Small intestine (tissue), 7 donors: ENCODE measurements at regions not wholly inside any gene's neighbourhood (a gene's known extent, or its start where the extent isn't known, plus 50 kb on each side); places are given as distances from the start of the nearest gene placed in this dataset.

Experiments
- DNase-seq, 2 donors: peaks; one replicate each; pipeline versions ENCODE4 v3.0.0 to v3.0.0-alpha.2; 2013
- FAIRE-seq: peaks from 2 replicates; lab custom pipeline; 2012; peaks lifted over from hg19 to GRCh38; lab: Jason Lieb, UNC
- H3K27ac ChIP-seq, 3 donors: one replicate each; pipeline ENCODE4 v1.5.1; 2013; ENCODE audit warnings: low read length in 2 of 3, mild to moderate bottlenecking in 2 of 3, control low read depth in 1 of 3, inconsistent platforms in 1 of 3, low read depth in 1 of 3, moderate library complexity in 1 of 3
- H3K27me3 ChIP-seq, 3 donors: one replicate each; pipeline ENCODE4 v1.6.1; 2013; ENCODE audit warnings: low read length in 3 of 3, inconsistent platforms in 1 of 3; ENCODE audit not compliant: control insufficient read depth in 3 of 3, insufficient read depth in 3 of 3
- H3K36me3 ChIP-seq, 3 donors: one replicate each; pipeline ENCODE4 v1.6.1; 2013; ENCODE audit warnings: low read length in 3 of 3, inconsistent platforms in 1 of 3, low read depth in 1 of 3, mild to moderate bottlenecking in 1 of 3, moderate library complexity in 1 of 3; ENCODE audit not compliant: control insufficient read depth in 3 of 3, insufficient read depth in 2 of 3
- H3K4me1 ChIP-seq, 3 donors: one replicate each; pipeline ENCODE4 v1.6.1; 2013; ENCODE audit warnings: low read length in 2 of 3, inconsistent platforms in 1 of 3, low read depth in 1 of 3, mild to moderate bottlenecking in 1 of 3, moderate library complexity in 1 of 3; ENCODE audit not compliant: control insufficient read depth in 3 of 3, insufficient read depth in 2 of 3
- H3K4me3 ChIP-seq, 3 donors: one replicate each; pipeline ENCODE4 v1.5.1; 2013; ENCODE audit warnings: low read length in 3 of 3, control low read depth in 1 of 3, inconsistent platforms in 1 of 3, low read depth in 1 of 3, mild to moderate bottlenecking in 1 of 3, moderate library complexity in 1 of 3
- H3K9me3 ChIP-seq, 2 donors: one replicate each; pipeline ENCODE4 v1.6.1; 2013; ENCODE audit warnings: low read depth in 1 of 2, low read length in 1 of 2; ENCODE audit not compliant: control insufficient read depth in 2 of 2, insufficient read depth in 1 of 2
- WGBS, 3 donors: extraction: QIAGEN DNeasy Blood & Tissue Kit; methylation state at CpG; one replicate each; pipeline ENCODE4 v1.1.7; 2013; 5-methylcytosine and 5-hydroxymethylcytosine counted together
- donor health status: healthy with polysubstance abuse.
- donor health status: control.
- donor health status: control.
- donor health status: Bipolar disorder and iron deficiency.
- donor health status: healthy.

DNA sequence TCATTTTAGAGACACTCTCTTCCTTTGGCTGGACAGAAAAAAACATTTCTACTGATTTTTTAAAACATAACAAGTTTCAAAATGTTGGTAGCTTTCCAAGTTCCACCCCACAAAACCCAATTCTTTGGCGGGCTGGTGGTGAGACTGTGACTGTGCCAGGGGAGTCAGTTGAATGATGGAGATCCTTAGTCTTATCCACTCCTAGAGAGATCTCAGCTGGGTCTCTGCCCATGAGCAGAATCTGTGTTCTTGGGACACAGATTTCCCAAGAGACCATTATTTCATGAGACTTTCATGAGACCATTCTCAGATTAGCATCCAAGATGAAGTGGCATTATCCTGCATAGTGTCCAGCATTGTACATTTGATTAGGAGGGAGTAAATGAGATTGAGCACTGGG is 135.1 kb upstream of the NPHP3 start:
- Histone ChIP-seq H3K4me3 (no peak overlapping the region), H3K36me3 (no peaks in the 10 kb centered on the region), H3K27ac (no peak overlapping the region), H3K9me3 (no peaks in the 10 kb centered on the region), H3K4me1 (no peaks in the 10 kb centered on the region), H3K27me3 (peaks cover 0 to 1% (median 0%) of the 10 kb centered on the region in 3 donors)
- WGBS, 3 donors, result 78 to 93% (median 83%) methylated on average over 1 of the region's 1 CpG
- FAIRE-seq (no peak), DNase-seq (no peak)

DNA sequence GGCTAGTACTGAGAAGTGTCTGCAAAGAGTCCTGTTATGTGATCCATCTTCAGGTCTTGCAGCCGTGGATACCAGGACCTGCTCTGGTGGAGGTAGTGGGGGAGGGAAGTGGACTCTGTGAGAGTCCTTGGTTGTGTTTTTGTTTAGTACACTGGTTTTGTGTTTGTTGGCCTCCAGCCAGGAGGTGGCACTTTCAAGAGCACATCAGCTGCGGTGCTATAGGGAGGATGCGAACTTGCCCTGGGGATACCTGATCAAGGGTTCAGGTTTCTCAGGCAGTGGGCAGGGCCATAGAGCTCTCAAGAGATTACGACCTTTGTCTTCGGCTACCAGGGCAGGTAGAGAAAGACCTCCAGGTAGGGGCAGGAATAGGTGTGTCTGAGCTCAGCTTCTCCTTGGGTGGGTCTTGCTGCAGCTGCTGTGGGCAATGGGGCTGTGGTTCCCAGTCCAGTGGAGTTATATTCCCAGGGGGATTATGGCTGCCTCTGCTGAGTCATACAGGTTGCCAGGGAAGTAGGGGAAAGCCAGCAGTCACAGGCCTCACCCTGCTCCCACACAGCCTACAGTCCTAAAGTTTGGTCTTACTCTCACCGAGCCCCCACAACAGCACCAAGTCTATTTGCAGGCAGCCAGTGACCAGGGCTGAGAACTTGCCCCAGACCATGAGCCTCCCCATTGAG is 132.8 kb upstream of the NPHP3 start:
- Histone ChIP-seq H3K36me3 (no peaks in the 10 kb centered on the region), H3K27me3 (peaks cover 0 to 1% (median 0%) of the 10 kb centered on the region in 3 donors), H3K27ac (no peak overlapping the region), H3K9me3 (no peaks in the 10 kb centered on the region), H3K4me3 (no peak overlapping the region), H3K4me1 (no peaks in the 10 kb centered on the region)
- FAIRE-seq (no peak), DNase-seq (no peak)
- WGBS, 3 donors, result 77 to 88% (median 88%) methylated on average over 6 of the region's 6 CpGs

DNA sequence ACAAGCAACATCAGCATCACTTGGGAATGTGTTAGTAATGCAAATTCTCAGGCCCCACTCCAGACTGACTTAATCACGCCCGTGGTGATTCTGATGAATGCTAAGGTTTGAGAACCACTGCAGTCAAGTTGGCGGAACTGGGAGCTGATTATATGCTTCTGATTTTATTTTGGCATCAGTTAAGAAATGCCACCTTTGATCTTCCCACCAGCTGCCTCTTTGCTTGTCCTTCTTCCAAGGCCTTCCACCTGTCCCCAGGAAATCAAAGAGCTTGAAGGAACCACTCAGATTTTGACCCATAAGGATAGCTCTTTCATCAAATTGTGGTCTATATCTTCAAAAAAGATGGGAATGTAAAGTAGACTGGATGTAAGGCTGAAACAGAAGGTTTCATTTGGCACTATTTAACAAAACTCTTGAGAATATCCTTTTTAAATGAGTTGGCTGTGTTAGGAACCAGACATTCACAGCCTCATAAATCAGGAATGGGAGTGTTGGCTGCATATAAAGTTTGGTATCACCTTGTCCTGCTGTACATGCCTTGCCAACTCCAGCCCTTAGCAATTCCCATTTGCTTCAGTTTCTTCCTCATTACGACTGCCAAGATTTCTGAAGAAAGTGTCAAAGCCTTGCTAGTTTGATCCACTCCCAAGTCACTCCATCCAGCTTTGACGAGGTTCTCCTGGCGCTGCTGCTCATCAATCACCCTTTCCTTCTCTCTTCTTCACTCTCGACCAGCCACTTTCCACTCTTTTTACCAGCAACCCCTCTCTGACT is 125.8 kb upstream of the NPHP3 start:
- no peaks in the 10 kb centered on the region for H3K4me1 ChIP-seq
- DNase-seq, result no peak
- no peaks in the 10 kb centered on the region for H3K36me3 ChIP-seq
- no peaks in the 10 kb centered on the region for H3K9me3 ChIP-seq
- no peak overlapping the region for H3K4me3 ChIP-seq
- no peak overlapping the region for H3K27ac ChIP-seq
- no peak for FAIRE-seq
- H3K27me3 ChIP-seq, result no peaks in the 10 kb centered on the region
- WGBS, 3 donors, result 73 to 80% (median 75%) methylated on average over 7 of the region's 7 CpGs

DNA sequence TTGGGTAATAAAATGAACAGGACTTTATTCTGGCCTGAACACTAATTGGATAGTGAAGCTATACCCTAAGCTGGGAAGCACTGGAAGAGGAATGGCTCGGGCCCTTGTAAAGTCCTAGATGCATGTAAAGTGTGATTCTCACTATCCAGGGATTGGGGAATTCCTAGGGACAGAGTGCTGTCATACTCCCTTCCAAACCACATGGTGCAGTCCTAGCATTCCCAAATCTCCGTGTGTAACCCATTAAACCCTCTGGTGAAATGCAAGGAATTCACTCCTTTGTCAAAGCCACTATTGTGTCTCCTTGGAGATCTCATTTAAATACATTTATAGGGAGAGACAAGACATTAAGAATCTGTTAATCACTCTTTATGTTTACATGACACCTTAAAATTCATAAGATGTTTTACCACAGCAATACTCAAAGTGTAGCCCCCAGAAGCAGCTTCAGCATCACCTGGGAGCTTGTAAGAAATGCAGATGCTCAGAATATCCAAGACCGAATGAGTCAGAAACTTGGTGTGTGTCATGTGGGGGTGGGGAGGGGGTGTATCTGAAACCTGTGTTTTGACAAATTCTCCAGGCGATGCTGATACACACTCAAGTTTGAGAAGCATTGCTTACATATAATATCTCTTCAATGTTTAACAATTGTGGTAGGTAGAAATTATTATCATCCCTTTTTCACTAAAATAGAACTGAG is 121.8 kb upstream of the NPHP3 start:
- no peak for FAIRE-seq
- no peak for DNase-seq
- H3K4me1 ChIP-seq, result no peaks in the 10 kb centered on the region
- WGBS, 3 donors, result 59 to 60% (median 60%) methylated on average over 4 of the region's 4 CpGs
- peaks cover 0 to 1% (median 0%) of the 10 kb centered on the region in 3 donors for H3K27me3 ChIP-seq
- H3K27ac ChIP-seq, result no peak overlapping the region
- H3K4me3 ChIP-seq, result no peak overlapping the region
- H3K9me3 ChIP-seq, result no peaks in the 10 kb centered on the region
- H3K36me3 ChIP-seq, result no peaks in the 10 kb centered on the region

DNA sequence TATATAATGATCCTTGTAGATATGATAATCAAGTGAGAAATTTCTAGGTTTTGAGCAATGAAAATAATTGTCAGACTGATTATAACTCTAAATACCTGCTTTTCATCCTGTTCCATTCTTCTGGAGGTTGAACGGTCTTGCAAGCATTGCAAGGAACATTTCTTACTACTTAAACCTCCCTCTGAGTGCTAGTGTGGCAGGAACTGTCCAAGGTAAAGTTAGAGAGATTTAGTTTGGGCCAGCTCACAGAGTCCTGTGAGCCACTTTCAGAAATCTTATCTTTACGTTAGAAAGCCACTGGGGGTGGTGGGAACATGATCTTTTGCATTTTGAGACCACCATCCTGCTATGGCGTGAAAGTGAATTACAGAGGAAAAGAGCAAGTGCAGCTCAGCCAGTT is 121.1 kb upstream of the NPHP3 start:
- DNase-seq, result no peak
- Histone ChIP-seq H3K27me3 (peaks cover 0 to 1% (median 0%) of the 10 kb centered on the region in 3 donors), H3K9me3 (no peaks in the 10 kb centered on the region), H3K27ac (no peak overlapping the region), H3K4me3 (no peak overlapping the region), H3K4me1 (no peaks in the 10 kb centered on the region), H3K36me3 (no peaks in the 10 kb centered on the region)
- 63 to 69% (median 66%) methylated on average over 3 of the region's 3 CpGs for WGBS, 3 donors
- FAIRE-seq, result no peak

- FAIRE-seq (no peak), DNase-seq (no peak)
- Histone ChIP-seq H3K4me3 (no peak overlapping the region), H3K9me3 (no peaks in the 10 kb centered on the region), H3K27ac (no peak overlapping the region), H3K4me1 (no peaks in the 10 kb centered on the region), H3K36me3 (no peaks in the 10 kb centered on the region), H3K27me3 (peaks cover 0 to 1% (median 0%) of the 10 kb centered on the region in 3 donors)
- WGBS, 3 donors, result 73 to 86% (median 78%) methylated on average over 2 of the region's 2 CpGs
Measured at GRCh38 chr3:132841621-132842020, 119.4 kb upstream of the NPHP3 start.

GRCh38 chr3:132840201-132840700 is 118.0 kb upstream of the NPHP3 start:
- Histone ChIP-seq H3K4me1 (no peaks in the 10 kb centered on the region), H3K36me3 (no peaks in the 10 kb centered on the region), H3K9me3 (no peaks in the 10 kb centered on the region), H3K27ac (no peak overlapping the region), H3K27me3 (peaks cover 0 to 1% (median 0%) of the 10 kb centered on the region in 3 donors), H3K4me3 (no peak overlapping the region)
- WGBS, 3 donors, result 23 to 85% (median 60%) methylated on average over 3 of the region's 3 CpGs
- DNase-seq (no peak), FAIRE-seq (no peak)

GRCh38 chr3:132838477-132838876 is 116.3 kb upstream of the NPHP3 start:
- Histone ChIP-seq H3K27me3 (peaks cover 0 to 1% (median 0%) of the 10 kb centered on the region in 3 donors), H3K27ac (no peak overlapping the region), H3K4me3 (no peak overlapping the region), H3K4me1 (no peaks in the 10 kb centered on the region), H3K36me3 (no peaks in the 10 kb centered on the region), H3K9me3 (no peaks in the 10 kb centered on the region)
- FAIRE-seq (no peak), DNase-seq (no peak)
- WGBS, 3 donors, result 91 to 95% (median 94%) methylated on average over 1 of the region's 1 CpG
